NCI-H1417 (cell line): ENCODE measurements at regions not wholly inside any gene's neighbourhood (a gene's known extent, or its start where the extent isn't known, plus 50 kb on each side); places are given as distances from the start of the nearest gene placed in this dataset.
"Not testable (repeated sequence)": the region's sequence is repeated elsewhere in the genome, so short reads cannot be mapped to it uniquely, and the experiment has no call there.

Source experiments
- DNase-seq, 3 experiments: peaks; one replicate each; lab custom pipeline; 2025; lab: John Stamatoyannopoulos, UW

DNA sequence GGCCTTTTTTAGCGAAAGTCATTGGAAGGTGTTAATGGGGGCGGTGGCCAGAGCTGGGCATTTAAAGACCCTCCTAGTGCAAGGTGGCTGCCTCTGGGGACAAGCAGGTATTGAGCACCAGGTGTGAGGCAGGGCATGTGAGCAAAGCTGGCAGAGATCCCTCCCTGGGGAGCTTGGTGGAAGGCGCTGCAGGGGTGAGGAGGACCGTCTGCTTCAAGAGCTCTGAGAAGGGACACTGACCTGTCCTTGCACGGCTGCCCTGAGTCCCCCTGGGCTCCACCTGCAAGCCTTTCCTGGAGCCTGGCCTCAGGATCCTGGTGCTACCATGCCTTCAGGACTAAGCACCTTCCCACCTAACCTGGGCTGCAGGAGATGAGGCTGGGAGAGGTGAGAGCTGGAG, 127.0 kb upstream of the CIBAR2 start:
- DNase-seq: no peak

DNA sequence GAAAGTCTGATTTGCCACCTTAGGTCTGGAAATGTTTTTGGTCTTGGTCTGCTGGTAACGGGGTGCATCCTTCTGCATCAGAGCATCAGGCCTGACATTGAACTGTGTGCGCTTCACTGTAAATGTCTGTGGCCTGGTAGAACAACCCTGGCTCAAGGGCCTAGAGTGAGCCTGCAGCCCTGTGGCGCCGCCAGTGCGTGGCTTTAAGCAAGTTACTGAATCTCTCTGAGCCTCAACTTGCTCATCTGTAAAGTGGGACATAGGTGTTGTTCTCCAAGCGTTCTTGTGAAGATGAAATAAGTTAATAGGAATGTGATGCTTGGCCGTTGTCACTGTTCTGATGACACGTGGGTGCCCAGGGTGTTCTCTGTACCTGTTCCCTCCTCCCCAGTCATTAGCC, 127.6 kb upstream of the CIBAR2 start:
- no peak for DNase-seq

DNA sequence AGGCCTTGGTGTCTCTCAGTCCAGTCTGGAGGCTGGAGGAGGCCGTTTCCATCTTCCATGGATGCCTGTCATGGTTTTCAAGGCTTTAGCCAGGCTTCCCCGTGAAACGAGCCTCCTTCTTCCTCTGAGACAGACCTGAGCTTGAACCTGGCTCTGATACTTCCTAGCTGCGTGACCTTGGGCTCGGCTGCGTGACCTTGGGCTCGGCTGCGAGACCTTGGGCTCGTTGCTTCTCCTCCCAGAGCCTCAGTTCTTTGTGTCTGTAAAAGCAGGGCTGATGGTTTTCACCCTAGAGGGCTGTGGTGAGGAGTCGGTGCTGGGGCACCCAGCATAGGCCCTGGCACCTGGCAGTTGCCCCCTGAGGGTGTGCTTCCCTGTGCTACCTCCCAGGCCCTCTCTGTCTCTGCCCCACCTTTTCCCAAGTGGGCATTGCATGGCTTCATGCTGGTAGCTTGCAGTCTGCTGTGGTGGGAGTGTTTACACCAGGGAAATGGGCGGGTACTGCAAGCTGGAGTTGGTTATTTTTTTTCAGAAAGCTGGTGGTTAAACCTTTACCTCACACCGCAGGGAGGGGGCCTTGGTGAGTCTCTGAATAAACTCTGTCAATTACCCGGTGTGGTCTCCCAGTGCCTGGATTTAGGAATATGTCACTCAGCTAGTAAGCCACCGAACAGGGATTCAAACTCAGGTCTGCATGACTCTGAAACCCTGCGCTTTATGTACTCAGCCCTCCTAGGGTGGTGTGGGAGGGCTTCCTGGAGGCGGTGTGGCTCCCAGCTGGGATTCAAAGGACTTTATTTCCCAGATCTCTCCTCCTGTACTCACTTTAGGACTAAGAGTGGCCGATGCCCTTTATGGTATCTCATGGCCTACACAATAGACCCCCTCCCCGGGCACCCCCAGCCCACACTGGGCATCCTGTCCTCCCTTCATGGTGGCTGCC, 129.0 kb upstream of the CIBAR2 start:
- DNase-seq: no peak

DNA sequence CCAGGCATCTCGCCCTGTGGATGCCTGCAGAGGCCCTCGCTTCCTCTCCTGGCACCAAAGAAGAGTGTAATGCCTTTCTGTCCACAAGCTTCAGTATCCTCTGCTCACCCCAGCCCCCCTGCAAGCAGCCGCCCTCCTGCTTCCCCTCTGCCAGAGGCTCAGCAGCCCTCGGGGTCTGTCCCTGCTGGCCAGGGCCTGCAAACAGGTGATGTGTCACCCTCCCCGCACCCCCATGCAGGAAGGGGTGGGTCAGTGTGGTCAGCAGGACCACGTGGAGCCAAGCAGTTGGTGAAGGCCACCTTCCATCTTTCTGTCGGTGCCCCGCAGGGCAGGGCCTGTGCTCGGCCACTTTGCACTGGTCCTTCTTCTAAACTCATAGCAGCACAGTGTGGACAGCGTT, 129.9 kb upstream of the CIBAR2 start:
- no peak for DNase-seq

DNA sequence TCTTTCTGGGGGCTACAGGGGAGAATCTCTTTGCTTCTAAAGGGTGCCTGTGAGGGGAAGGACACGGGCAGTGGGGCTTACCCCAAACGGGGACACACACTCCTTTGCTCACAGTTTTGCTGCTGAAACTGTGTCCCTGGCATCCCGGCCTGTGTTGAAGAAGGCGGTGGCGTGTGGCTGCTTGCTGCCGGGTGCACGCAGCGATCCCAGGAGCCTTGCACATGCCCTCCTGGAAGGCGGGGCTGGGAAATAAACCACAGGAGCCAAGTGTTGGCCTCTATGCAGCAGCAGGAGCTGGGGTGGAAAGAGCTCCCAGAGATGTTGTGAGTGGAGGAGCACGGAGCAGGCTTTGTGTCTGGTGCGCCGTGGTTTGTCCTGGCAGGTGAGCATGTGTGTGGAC, 131.0 kb upstream of the CIBAR2 start:
- no peak for DNase-seq

DNA sequence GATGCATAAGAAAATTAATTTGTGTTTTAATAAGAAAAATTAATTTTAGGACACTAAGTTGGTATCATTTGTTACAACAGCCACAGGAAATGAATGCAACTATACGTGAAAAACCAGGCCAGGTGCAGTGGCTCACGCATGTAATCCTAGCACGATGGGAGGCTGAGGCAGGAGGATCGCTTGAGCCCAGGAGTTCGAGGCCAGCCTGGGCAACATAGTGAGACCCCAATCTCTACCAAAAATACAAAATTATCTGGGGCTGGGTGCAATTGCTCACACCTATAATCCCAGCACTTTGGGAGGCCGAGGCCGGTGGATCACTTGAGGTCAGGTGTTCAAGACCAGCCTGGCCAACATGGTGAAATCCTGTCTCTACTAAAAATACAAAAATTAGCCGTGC, 132.2 kb upstream of the CIBAR2 start:
- not testable (repeated sequence) for DNase-seq

DNA sequence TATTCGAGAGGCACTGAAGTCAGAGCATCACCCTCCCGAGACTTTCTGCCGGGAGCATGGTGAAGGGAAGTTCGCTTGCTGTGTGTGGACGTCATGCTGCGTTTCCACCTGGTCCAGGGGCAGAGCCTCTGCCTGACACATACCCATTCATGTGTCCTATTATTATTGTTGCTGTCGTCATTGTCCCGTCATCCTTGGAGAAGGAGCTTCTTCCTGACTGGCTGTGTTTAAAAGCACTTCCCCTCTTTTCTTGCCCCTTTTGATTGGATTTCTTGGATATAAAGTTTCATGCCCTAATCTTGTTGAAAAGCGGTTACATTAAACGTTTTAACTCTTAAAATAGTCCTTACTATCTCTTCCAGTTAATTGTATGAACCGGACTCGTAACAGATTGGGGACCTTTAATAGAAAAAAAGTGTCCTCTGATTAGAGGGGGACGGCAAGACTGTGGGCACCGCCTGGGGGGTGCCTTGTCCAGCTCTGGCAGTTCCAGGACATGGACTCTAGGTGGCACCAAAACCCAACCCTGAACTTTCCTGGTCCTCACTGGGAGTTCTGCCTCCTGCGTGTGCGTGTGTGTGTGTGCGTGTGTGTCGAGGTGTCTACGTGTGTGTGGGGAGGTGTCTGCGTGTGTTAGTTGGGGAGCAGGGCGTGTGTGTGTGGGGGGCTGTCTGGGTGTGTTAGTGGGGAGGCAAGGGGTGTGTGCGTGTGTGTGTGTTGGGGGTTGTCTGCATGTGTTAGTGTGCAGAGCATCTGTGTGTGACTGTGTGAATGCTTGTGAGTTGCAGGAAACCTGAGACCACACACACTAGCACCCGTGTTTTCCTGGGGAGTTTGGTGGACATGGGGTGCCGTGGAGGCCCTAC, 133.3 kb upstream of the CIBAR2 start:
- DNase-seq: peak; percentile 34 to 91 (median 73)

DNA sequence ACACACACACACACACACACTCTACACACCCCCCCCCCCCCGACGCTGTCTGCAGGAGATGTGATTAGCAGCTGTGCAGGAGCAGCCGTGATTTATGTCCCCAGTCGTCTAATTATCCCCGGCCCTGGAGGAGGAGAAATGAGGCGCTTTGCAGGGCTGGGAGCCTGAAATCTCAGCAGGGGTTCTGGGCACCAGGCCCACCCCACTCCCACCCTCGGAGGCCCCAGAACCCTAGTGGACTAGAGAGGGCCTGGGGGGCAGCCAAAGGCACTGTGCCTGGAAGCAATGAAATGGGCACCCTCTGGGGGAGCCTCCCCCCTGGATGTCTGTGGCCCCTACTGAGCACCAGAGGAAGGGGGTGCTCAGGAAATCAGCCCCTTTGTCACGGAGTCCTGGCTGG, 134.2 kb upstream of the CIBAR2 start:
- DNase-seq: peak; percentile 9 to 94 (median 80)

DNA sequence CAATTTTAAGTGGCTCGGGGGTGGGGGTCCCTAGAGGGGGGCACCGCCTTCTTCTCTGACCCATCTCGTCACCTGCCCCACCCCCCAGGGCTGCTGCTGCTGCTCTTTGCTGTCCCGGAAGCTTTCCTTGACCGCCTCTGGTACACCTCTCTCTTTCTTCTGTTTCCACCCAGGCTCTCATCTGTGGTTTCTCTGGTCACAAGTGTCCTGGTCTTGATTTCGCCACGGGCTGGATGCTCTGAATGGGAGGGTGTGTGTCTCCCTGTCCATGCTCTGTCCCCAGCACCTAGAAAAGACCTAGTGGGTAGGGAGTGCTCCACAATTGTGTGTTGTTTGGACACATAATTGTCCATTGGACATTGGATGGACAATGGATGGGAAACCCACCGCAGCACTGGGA, 134.7 kb upstream of the CIBAR2 start:
- peak in 1 of 3 experiments; percentile 82 for DNase-seq

DNA sequence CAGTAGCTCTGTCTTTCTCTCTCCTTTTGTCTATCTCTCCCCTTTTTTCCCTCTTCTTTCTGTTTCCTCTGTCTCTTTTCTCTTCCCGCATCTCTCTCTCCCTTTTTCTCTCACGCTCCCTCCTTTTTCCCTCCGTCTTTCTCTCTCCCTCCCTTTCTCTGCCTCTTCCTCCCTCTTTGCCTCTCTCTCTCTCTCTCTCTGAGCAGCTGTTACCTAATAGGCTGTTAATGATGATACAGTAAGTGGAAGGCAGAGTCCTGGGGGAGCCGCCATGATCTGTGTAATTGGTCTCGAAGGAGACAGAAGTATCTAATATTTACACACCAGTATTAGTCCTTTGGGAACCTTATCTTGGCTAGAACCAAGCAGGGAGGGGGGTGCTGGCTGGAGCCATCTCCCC, 136.1 kb upstream of the CIBAR2 start:
- DNase-seq: peak in 2 of 3 experiments; percentile 49 to 83

DNA sequence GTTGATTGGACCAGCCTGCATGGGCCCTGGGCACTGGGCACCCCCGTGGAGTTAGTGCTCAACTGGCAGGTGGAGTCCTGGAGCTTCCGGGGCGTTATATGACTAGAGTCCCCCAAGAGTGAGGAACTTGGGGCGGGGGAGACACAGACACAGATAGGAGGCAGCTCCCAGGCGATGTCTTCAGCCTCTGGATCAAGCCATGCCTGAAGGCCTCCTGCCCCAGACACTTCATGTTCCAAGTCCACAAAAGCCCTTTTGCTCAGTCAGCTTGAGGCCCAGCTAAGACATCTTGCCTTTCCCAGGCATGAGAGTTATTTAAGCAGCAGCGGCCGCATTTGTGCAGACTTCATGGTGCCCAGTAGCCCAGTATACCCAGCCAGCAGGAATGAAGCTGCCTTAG, 136.6 kb upstream of the CIBAR2 start:
- DNase-seq: no peak

DNA sequence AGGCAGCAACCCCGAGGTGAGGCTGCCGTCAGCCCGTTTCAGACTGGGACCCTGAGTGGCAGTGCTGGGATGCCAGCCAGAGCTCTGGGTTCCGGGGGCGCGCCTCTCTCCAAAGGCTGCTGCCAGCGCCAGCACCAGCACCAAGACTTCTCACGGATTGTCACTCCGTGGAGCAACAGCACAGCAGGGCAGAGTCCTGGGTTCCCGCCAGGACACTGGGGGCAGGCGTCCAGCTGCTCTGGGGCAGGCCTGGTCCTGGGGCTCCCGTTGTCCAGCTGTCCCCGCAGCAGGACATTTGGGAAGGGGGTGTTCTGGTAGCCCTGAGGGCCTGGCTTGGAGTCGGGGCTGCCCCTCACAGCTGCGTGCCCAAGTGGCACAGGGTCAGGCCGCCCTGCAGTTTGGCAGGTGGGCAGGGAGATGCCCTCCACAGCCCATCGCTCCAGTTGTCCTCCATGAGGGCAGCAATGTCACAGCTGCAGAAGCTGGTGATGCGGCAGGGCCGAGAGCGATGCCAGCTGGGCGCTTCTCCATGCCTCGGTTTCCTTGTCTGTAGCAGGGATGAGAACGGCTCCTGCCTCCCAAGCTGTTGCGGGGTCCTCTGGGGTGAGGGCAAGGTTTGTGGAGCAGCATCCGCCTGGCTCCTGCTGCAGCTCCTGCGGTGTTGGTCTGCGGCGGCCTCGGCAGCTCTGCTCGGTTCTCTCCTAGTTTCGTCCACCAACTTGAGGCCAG, 137.3 kb upstream of the CIBAR2 start:
- no peak for DNase-seq

DNA sequence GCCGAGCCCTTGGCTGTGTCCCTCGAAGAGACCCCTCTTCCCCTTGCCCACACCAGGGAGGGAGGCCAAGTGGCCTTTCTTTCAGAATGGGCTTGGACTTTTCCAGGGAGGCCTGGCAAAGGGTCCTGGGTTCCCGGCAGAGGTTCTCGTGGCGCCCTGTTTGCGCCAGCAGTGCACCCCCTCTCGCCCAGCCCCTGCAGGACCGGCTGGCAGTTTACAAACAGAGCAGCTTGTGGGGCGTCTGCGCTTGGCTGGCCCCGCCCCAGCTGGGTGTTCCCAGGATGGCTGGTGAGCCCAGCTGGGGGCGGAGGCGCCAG, 137.8 kb upstream of the CIBAR2 start:
- DNase-seq: peak in 1 of 3 experiments; percentile 14

DNA sequence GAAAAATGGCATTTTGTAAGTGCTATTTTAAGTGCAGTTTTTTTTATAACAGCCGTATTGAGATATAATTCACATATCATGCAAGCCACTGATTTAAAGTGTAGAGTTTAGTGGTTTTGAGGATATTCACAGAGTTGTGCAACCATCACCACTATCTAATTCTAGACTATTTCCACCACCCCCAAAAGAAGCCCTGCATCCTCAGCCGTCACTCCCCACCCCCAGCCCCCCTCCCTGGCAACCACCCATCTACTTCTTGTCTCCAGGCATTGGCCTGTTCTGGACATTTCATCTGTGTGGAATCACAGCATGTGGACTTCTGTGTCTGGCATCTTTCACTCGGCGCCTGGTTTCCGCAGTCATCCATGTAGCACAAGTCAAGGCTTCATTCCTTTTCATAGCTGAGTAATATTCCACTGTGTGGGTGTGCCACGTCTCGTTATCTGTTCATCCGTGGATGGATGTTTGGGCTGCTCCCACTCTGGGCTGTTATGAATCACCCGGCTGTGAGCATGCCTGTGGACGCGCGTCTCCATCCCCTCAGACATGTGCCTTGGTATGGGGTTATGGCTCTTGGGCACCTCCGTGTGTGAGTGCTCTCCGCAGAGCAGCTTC, 138.4 kb upstream of the CIBAR2 start:
- DNase-seq: no peak

DNA sequence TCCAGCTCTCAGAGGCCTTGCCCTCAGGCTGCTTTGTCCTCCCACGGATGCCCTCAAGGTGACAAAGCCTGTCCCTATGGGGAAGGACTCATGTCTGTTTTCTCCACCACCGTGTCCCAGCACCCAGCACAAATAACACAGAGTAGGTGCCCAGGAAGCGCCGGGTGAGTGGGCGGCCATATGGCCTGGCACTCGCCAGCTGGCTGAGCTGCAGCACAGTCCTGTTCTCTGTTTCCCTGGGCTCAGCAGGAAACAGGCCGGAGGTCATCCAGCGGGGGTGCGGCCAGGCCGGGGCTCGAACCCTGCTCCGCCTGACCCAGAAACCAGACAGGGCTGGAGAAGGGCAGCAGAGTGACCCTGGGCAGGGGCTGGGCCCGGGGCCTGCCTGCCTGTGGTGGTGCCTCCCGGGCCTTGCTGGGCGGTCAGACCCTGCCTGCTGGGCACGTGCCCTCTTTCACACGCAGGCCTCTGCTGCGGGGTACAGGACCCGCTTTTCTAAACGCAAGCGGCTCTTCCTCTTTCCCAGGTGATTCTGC, 139.0 kb upstream of the CIBAR2 start:
- DNase-seq: no peak

DNA sequence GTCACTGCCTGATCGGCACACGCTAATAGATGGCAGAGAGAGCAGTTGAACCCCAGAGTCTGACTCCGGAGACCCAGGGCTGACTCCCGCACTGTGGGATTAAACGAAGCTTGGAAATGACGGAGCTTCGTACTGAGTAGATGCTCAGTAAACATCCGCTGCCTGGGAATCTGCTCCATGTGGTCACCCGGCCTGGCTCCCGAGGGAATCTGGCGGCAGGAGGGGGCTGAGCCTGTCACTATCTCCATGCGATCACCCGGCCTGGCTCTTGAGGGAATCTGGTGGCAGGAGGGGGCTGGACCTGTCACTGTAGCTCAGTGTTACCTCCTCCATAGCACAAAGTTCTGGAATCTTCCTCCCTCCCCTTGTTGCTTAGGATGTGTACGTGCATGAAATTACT, 139.7 kb upstream of the CIBAR2 start:
- DNase-seq: no peak

DNA sequence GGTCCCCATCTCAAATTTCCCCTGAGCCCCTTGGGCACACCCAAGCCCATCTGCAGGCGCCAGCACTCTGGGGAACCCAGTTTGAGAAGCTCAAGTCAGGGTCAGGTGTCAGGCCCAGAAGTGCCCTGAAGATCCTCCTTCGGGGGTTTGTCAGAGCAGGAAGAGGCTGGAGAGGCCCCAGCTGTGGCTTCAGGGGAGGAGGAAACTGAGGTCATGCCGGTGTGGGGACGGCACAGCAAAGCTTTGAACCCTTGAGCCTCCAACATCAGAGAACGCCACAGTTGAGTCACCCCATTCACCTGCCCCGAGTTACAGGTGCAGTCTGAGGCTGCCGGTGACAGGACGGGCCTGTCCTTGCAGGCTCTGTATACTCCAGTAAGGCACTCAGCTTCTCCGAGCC, 140.2 kb upstream of the CIBAR2 start:
- no peak for DNase-seq

DNA sequence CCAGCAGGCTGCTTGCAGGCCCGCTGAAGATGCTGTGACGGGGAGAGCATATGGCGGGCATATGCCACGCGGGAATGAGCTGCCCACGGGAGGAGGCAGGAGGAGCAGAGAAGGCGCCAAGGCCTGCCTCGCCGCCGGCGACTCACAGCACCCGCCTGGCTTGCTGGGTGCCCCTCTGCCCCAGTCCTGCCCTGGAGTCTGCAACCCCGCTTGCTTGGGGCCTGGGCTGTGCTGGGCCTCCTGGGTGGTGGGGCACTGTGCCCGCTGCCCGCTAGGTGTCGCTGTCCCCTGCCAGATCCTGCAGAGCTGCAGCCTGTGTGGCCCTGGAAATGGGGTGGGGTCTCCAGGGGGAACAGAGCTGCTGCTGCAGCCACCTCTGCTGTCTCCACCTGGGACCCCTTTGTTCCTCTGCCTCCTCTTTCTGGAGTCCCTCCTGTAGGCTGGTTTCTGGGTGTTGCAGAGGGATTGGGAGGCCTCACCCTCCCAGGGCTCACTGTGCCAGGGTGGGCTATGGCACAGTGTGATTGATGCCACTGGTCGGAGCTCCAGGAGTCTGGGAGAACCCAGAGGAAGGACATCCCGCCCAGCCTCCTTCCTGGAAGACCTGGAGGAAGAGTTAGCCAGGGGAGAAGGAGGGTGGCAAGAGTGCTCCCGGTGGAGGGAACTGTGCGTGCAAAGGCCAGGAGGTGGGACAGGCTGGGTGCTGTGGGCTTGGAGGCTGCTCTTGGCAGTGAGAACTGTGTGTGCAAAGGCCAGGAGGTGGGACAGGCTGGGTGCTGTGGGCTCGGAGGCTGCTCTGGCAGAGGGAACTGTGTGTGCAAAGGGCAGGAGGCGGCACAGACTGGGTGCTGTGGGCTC, 141.0 kb upstream of the CIBAR2 start:
- peak in 1 of 3 experiments; percentile 28 for DNase-seq

DNA sequence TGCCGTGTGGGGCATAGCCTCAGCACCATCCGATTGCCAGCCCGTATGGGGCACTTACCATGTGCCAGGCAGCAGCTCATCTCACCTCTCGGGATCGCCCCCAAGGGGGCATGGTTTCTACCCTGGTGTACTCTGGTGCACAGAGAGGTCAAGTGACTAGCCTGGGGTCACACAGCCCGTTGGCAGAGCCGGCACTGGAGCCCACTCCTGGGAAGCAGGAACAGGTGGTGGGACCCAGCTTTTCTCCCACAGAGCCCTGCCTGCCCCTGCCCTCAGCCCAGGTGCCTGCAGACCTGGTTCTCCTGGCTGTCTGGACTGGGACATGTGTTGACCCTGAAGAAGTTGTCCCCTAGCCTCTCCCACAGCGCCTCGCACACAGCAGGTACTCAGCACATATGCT, 141.8 kb upstream of the CIBAR2 start:
- no peak for DNase-seq

DNA sequence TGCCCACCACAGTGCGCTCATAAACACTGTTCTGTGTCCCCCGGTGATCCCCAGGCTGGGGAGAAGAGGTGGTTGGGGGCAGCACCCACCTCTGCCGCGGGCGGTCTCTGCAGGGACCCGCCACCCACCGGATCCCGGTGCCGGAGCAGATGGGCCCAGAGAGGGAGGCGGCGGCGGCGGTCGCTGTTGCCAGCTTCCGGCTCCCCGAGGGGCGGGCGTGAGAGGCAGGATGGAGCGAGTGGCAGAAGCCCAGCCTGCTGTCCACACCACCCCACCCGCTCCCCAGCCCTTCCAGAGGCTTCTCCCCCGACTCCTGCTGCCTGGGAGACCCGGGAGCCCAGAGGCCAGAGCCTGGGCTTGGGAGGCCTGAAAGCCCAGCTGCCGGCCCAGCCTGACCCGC, 142.6 kb upstream of the CIBAR2 start:
- DNase-seq: no peak

DNA sequence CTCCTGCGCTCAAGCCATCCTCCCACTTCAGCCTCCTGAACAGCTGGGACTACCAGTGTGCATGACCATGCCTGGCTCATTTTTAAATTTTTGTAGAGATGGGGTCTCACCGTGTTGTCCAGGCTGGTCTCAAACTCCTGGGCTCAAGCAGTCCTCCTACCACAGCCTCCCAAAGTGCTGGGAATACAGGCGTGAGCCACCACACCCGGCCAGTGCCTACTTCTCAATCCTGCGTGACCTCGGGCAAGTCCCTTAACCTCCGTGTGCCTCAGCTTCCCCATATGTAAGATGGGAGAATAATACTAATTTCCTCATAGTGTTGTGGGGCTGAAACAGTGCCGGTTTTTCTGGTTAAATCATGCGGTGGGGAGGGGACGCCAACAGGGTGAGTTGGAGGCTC, 143.5 kb upstream of the CIBAR2 start:
- no peak for DNase-seq
